HUES48 (cell line): ENCODE measurements at regions not wholly inside any gene's neighbourhood (a gene's known extent, or its start where the extent isn't known, plus 50 kb on each side); places are given as distances from the start of the nearest gene placed in this dataset.
"Not testable (repeated sequence)": the region's sequence is repeated elsewhere in the genome, so short reads cannot be mapped to it uniquely, and the experiment has no call there.

Source experiments
- H3K27ac ChIP-seq: one replicate; pipeline ENCODE4 v1.7.0; 2013; ENCODE audit warnings: low read depth, low read length, inconsistent platforms
- H3K27me3 ChIP-seq: 2 replicates; pipeline ENCODE4 v1.6.1; 2013; ENCODE audit warnings: mild to moderate bottlenecking, low read length; ENCODE audit not compliant: control insufficient read depth, insufficient read depth
- H3K36me3 ChIP-seq: 2 replicates; pipeline ENCODE4 v1.6.1; 2013; ENCODE audit warnings: low read length; ENCODE audit not compliant: control insufficient read depth, insufficient read depth
- H3K4me1 ChIP-seq: 2 replicates; pipeline ENCODE4 v1.6.1; 2013; ENCODE audit warnings: mild to moderate bottlenecking, low read length; ENCODE audit not compliant: control insufficient read depth, insufficient read depth
- H3K4me3 ChIP-seq: 2 replicates; pipeline ENCODE4 v1.5.1; 2013; ENCODE audit warnings: mild to moderate bottlenecking, low read depth, low read length
- H3K9ac ChIP-seq: 2 replicates; pipeline ENCODE4 v1.6.1; 2013; ENCODE audit warnings: mild to moderate bottlenecking, low read depth, low read length, moderate library complexity
- H3K9me3 ChIP-seq: 2 replicates; pipeline ENCODE4 v1.6.1; 2013; ENCODE audit warnings: low read length; ENCODE audit not compliant: control insufficient read depth, insufficient read depth

DNA sequence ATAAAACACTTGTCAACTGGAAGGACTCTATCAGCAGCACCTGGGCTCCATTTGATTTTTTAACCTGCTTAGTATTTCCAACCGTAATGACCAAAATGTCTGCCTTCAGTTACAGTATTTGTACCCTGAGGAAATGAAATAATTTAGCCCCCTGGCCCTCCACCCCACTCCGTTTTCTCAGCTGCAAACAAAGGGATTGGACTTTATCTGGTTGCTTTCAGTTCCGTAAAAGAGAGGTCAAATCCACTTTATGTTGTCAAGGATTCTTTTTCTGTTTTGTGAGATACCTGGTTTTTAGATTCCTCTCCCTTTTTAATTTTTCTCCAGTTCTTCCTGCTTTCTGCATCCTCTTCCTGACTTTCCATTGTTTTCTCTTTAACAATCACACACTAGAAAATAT lies 64.4 kb upstream of the BMP2 start:
- Histone ChIP-seq H3K27me3 (no peaks in the 10 kb centered on the region), H3K9me3 (no peaks in the 10 kb centered on the region), H3K4me1 (peaks cover 9% of the 10 kb centered on the region), H3K36me3 (no peaks in the 10 kb centered on the region), H3K9ac (no peak overlapping the region), H3K4me3 (no peak overlapping the region), H3K27ac (no peak overlapping the region)

DNA sequence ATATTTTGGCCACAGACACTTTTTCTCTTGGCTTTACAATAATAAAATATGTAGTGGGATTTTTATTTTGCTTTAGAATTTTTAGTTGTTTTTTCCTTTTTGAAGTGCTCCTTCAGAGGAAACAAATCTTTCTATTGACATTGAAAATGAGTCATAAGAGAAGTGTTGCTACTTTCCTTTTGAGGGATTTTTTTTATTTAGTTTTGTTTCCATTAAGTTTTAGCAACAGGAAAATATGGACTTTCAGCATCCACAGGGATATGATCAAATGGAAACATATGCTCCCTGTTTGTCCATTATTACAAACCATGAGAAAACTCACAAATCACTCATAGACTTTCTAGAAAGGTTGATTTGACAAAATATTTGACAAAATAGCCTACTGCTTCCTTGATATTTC lies 65.3 kb upstream of the BMP2 start:
- no peak overlapping the region for H3K27ac ChIP-seq
- H3K36me3 ChIP-seq = no peaks in the 10 kb centered on the region
- H3K27me3 ChIP-seq = no peaks in the 10 kb centered on the region
- H3K4me1 ChIP-seq = peaks cover 12% of the 10 kb centered on the region
- no peaks in the 10 kb centered on the region for H3K9me3 ChIP-seq
- no peak overlapping the region for H3K9ac ChIP-seq
- H3K4me3 ChIP-seq = no peak overlapping the region

DNA sequence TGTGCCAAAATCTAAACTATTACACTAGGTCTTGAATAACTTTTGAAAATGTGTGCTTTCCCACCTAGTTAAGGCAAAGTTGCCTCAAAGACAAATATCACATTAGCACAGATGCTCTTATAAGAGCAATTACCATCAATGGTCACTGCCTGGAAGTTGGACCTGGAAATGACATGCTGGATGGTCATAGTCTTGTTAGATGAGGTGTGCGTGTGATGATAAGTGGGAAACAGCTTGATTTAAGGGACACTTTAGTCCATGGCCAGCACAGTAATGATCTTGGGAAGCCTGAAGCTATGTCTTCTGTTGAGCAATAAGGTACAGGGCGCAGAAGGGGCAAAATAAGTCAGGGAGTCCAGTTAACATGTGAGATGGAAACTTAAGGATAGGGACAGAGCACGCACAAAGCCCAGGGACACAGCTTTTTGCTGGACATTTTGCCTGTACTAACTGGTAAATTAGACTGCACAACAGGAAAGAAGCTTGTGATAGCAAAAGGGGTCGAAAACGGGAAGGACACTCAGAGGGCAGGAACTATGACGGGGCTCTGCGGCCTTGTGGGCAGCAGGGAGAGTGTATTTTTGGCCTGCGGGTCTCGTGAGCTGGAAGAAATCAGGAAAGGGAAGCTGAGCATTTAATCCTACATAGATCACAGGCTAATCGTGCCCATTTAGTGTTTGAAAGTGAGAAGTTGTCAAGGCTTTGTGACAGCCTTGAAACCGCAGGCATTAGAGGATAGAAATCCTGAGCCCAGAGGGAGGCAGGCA lies 66.7 kb upstream of the BMP2 start:
- H3K27ac ChIP-seq = no peak overlapping the region
- no peaks in the 10 kb centered on the region for H3K36me3 ChIP-seq
- H3K9me3 ChIP-seq = no peaks in the 10 kb centered on the region
- H3K4me3 ChIP-seq = no peak overlapping the region
- H3K4me1 ChIP-seq = peaks cover 12% of the 10 kb centered on the region
- H3K9ac ChIP-seq = no peak overlapping the region
- H3K27me3 ChIP-seq = no peaks in the 10 kb centered on the region

DNA sequence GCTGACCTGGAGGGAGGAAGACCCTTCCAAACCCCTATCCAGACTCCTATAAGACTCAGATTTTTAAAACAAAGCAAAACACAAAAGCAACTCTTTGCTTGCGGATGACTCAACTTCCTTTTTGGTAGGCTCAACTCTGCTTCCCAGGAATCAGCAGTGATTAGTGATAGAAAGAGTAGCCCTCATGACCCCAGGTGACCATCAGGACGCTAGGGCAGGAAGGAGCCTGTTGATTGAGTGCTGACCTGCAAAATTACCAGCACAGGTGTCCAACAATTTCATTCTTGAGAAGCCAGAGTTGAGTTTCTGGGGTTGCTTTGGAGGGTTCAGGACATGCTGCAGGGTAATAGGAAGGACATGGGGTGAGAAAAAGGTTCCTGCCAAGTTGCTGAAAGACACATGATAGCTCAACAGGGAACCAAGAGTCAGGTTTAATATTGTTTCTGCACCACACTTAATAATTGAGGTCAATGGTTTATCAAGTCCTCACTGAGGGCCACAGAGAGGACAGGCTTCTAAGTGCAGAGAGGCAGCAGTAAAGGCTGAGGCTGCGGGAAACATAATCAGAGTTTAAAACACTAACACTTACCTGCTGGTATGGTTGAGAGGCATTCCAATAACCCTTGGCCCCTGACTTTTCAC lies 67.4 kb upstream of the BMP2 start:
- Histone ChIP-seq H3K27ac (no peak overlapping the region), H3K4me1 (peaks cover 12% of the 10 kb centered on the region), H3K27me3 (no peaks in the 10 kb centered on the region), H3K36me3 (no peaks in the 10 kb centered on the region), H3K9me3 (no peaks in the 10 kb centered on the region), H3K9ac (no peak overlapping the region), H3K4me3 (no peak overlapping the region)

DNA sequence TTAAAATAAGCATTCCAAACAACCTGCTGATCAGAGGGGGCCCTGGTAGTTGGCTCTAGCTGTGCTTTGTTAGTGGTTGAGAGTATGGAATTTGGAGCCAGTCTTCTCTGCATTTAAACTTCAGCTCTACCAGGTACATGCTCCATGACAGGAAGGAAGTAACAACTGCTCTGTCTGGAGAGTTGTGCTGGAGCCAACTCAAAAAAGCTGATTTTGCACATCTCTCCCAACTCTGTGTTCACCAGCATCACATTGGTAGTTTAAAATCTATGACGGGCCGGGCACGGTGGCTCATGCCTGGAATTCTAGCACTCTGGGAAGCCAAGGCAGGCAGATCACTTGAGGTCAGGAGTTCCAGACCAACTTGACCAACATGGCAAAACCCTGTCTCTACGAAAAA lies 68.8 kb upstream of the BMP2 start:
- H3K9ac ChIP-seq = no peak overlapping the region
- H3K36me3 ChIP-seq = no peaks in the 10 kb centered on the region
- H3K9me3 ChIP-seq = no peaks in the 10 kb centered on the region
- peak overlapping the region; percentile 83 for H3K27ac ChIP-seq
- H3K4me1 ChIP-seq = peaks cover 12% of the 10 kb centered on the region
- H3K4me3 ChIP-seq = no peak overlapping the region
- no peaks in the 10 kb centered on the region for H3K27me3 ChIP-seq

DNA sequence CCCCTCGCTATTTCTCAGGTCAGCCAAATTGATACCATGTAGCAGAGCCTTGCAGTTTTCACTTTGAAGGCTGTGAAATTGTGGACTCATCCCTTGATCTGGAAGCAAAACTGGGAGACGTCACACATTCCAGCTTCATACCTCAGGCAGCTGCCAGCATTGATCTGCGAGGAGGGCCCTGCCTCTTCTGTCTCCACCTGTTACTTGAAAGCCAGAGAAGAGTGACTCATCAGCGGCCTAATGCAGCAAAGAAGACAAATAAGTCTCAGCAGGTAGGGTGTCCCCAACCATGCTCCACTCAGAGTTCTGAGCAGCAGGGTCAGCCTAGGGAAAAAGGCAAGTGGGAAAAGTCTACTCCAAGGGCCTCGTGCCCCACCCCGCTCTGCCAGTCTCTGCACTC lies 69.4 kb upstream of the BMP2 start:
- Histone ChIP-seq H3K4me3 (no peak overlapping the region), H3K9ac (no peak overlapping the region), H3K36me3 (no peaks in the 10 kb centered on the region), H3K9me3 (no peaks in the 10 kb centered on the region), H3K4me1 (peaks cover 12% of the 10 kb centered on the region), H3K27me3 (no peaks in the 10 kb centered on the region), H3K27ac (peak overlapping the region; percentile 83)

DNA sequence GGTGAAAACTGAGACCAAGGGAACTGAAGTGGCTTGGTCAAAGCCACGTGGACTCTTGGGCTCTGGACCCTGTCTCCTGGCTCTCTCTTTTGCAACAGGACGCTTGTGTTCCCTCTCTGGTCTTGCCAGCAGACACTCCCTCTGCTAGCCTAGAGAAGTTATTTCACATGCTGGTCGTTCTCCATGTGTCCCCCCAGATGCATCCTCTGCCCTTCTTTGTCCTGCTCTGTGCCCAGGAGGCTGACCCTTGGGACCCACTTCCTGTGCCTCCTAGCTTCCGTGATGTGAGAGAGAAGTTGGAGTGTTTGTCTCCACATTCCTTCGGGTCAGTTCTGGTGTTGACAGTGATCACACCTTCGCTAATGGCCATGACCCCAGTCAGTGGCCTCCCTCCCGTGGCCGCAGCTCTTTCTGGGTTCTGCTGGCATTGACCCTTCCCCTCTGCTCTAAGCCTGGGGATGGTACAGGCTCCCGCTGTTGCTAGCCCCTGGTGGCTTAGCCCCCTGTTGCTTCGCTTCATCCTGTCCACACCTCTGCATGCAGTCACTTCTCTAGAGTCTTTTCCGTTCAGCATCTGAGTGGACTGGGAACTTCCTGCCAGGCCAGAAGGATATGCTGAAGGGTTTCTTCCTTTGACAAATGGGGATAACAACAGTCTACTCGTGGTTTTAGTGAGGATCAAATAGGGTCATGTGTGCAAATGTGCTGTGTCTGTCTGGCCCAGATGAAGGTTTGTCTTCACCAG lies 70.1 kb upstream of the BMP2 start:
- peak overlapping the region; percentile 83 for H3K27ac ChIP-seq
- H3K4me1 ChIP-seq = peaks cover 12% of the 10 kb centered on the region
- no peak overlapping the region for H3K4me3 ChIP-seq
- no peak overlapping the region for H3K9ac ChIP-seq
- no peaks in the 10 kb centered on the region for H3K36me3 ChIP-seq
- H3K9me3 ChIP-seq = no peaks in the 10 kb centered on the region
- H3K27me3 ChIP-seq = no peaks in the 10 kb centered on the region

DNA sequence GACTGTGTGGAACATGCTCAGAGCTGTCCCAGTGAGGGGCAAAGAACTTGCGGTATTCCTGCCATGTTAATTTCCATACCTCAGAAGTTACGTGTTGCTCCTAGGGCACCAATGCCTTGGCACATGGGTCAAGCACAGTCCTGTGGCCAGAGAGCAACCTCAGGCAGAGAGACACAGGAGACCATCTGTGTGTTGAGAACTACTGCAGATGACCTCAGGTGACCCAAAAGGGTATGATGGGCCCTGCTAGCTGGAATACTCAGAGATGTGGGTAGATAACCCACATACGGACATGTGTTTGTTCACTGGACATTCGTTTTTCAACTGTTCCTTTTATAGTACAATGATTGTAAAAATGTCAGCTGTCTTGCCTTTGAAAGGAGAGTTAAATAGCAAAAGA lies 71.5 kb upstream of the BMP2 start:
- Histone ChIP-seq H3K9ac (no peak overlapping the region), H3K27me3 (no peaks in the 10 kb centered on the region), H3K9me3 (no peaks in the 10 kb centered on the region), H3K36me3 (no peaks in the 10 kb centered on the region), H3K4me1 (peaks cover 12% of the 10 kb centered on the region), H3K27ac (no peak overlapping the region), H3K4me3 (no peak overlapping the region)

DNA sequence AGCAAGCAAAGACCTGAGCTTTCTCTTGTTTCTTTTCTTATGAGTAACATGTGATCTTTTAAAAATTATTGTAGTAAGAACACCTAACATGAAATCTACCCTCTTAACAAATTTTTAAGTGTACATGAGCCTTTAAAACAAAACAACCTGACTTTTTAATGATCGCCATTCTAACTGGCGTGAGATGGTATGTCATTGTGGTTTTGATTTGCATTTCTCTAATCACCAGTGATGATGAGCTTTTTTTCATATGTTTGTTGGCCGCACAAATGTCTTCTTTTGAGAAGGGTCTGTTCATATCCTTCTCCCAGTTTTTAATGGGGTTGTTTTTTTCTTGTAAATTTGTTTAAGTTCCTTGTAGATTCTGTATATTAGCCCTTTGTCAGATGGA lies 73.7 kb upstream of the BMP2 start:
- not testable (repeated sequence) for H3K27me3 ChIP-seq, H3K27ac ChIP-seq, H3K9ac ChIP-seq, H3K4me3 ChIP-seq, H3K9me3 ChIP-seq, H3K36me3 ChIP-seq
- H3K4me1 ChIP-seq = peaks cover 11% of the 10 kb centered on the region

DNA sequence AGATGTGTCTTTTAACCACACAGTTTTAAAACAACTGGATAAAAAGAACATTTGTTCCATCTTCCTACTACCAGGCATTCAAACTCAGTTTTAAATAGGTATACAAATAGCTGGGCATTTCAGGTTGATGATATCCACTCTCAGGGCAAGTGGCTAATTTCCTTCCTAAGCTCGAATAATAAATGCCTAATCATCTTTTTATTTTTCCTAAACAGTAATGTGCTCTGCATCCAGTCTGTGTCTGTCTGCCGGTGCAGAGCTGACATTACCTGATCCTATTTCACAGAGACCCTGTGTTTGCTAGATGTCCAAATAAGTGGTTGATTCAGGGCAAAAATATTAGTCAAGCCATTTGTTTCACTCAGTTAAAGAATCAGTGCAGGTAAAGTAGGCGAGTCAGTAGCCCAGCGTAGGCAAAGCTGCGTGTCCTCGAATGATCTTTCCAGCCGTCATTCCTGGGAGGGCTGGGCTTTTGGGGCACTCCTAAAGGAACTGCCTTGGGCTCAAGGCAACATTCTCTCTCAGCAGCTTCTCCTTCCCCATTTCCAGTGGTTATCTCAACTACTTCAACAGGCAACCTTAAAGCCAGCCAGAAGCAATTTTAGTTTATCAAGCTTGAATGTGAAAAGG lies 74.2 kb upstream of the BMP2 start:
- no peak overlapping the region for H3K9ac ChIP-seq
- no peaks in the 10 kb centered on the region for H3K27me3 ChIP-seq
- no peak overlapping the region for H3K27ac ChIP-seq
- no peaks in the 10 kb centered on the region for H3K9me3 ChIP-seq
- no peak overlapping the region for H3K4me3 ChIP-seq
- no peaks in the 10 kb centered on the region for H3K36me3 ChIP-seq
- peaks cover 6% of the 10 kb centered on the region for H3K4me1 ChIP-seq
